Dendritic cell treated with granulocyte-macrophage colony-stimulating factor and Interleukin-4, amounts not matched to agents 40 ng/mL and 50 ng/mL, for 4 days (primary cell): ENCODE measurements at regions not wholly inside any gene's neighbourhood (a gene's known extent, or its start where the extent isn't known, plus 50 kb on each side); places are given as distances from the start of the nearest gene placed in this dataset.
"Not testable (repeated sequence)": the region's sequence is repeated elsewhere in the genome, so short reads cannot be mapped to it uniquely, and the experiment has no call there.

ENCODE experiments used
- H3K27ac Mint-ChIP-seq: one replicate; pipeline ENCODE4 v1.8.0; 2022; ENCODE audit warnings: mild to moderate bottlenecking, mixed read lengths
- H3K27me3 Mint-ChIP-seq: one replicate; pipeline ENCODE4 v1.8.0; 2022; ENCODE audit warnings: mild to moderate bottlenecking, mixed read lengths
- H3K36me3 Mint-ChIP-seq: one replicate; pipeline ENCODE4 v1.8.0; 2022; ENCODE audit warnings: low read depth, mixed read lengths
- H3K4me1 Mint-ChIP-seq: one replicate; pipeline ENCODE4 v1.8.0; 2022; ENCODE audit warnings: low read depth, mixed read lengths
- H3K4me3 Mint-ChIP-seq: one replicate; pipeline ENCODE4 v1.8.0; 2022; ENCODE audit warnings: mild to moderate bottlenecking, moderate library complexity, mixed read lengths
- H3K9me3 Mint-ChIP-seq: one replicate; pipeline ENCODE4 v1.8.0; 2022; ENCODE audit warnings: mixed read lengths
- intact Hi-C: fragments of 100-400 bp; cut with micrococcal nuclease; formaldehyde crosslinking; loops from one replicate; pipeline ENCODE4 v1.15.0; 2022

- H3K27me3 Mint-ChIP-seq, H3K4me1 Mint-ChIP-seq, H3K27ac Mint-ChIP-seq, intact Hi-C loops, H3K36me3 Mint-ChIP-seq, H3K4me3 Mint-ChIP-seq: not testable (repeated sequence)
- H3K9me3 Mint-ChIP-seq: peaks cover 15% of the 10 kb centered on the region
These were observed 775.8 kb upstream of the TPTE start for GRCh38 chr21:9745457-9746108.

- H3K27ac Mint-ChIP-seq, H3K9me3 Mint-ChIP-seq, H3K27me3 Mint-ChIP-seq, H3K4me3 Mint-ChIP-seq, H3K36me3 Mint-ChIP-seq, H3K4me1 Mint-ChIP-seq, intact Hi-C loops: not testable (repeated sequence)
These were observed 775.1 kb upstream of the TPTE start for GRCh38 chr21:9746311-9746710.

- H3K36me3 Mint-ChIP-seq, H3K4me1 Mint-ChIP-seq, H3K27me3 Mint-ChIP-seq, H3K27ac Mint-ChIP-seq, H3K4me3 Mint-ChIP-seq, H3K9me3 Mint-ChIP-seq, intact Hi-C loops: not testable (repeated sequence)
These were observed 774.4 kb upstream of the TPTE start for GRCh38 chr21:9746831-9747606.

GRCh38 chr21:9747870-9748269 lies 773.5 kb upstream of the TPTE start:
- H3K4me1 Mint-ChIP-seq, H3K4me3 Mint-ChIP-seq, intact Hi-C loops, H3K9me3 Mint-ChIP-seq, H3K27ac Mint-ChIP-seq, H3K27me3 Mint-ChIP-seq, H3K36me3 Mint-ChIP-seq: not testable (repeated sequence)

GRCh38 chr21:9748451-9748850 lies 772.9 kb upstream of the TPTE start:
- H3K4me1 Mint-ChIP-seq, H3K36me3 Mint-ChIP-seq, intact Hi-C loops, H3K9me3 Mint-ChIP-seq, H3K27me3 Mint-ChIP-seq, H3K4me3 Mint-ChIP-seq, H3K27ac Mint-ChIP-seq: not testable (repeated sequence)

GRCh38 chr21:9749741-9750230 lies 771.6 kb upstream of the TPTE start:
- H3K4me1 Mint-ChIP-seq, H3K9me3 Mint-ChIP-seq, intact Hi-C loops, H3K4me3 Mint-ChIP-seq, H3K27ac Mint-ChIP-seq, H3K27me3 Mint-ChIP-seq, H3K36me3 Mint-ChIP-seq: not testable (repeated sequence)

- no peaks in the 10 kb centered on the region for H3K9me3 Mint-ChIP-seq
These were observed 770.9 kb upstream of the TPTE start for GRCh38 chr21:9750341-9751086.

GRCh38 chr21:9751087-9751585 lies 770.2 kb upstream of the TPTE start:
- H3K4me3 Mint-ChIP-seq, H3K9me3 Mint-ChIP-seq, H3K36me3 Mint-ChIP-seq, intact Hi-C loops, H3K27me3 Mint-ChIP-seq, H3K4me1 Mint-ChIP-seq, H3K27ac Mint-ChIP-seq: not testable (repeated sequence)

More at GRCh38 chr21:9750341-9751086, 770.9 kb upstream of the TPTE start:
- H3K27me3 Mint-ChIP-seq: no peaks in the 10 kb centered on the region
- no peaks in the 10 kb centered on the region for H3K4me1 Mint-ChIP-seq
- H3K27ac Mint-ChIP-seq: no peak overlapping the region
- H3K4me3 Mint-ChIP-seq: no peak overlapping the region
- intact Hi-C loops: no loop called here
- no peaks in the 10 kb centered on the region for H3K36me3 Mint-ChIP-seq

GRCh38 chr21:9752028-9752427 lies 769.4 kb upstream of the TPTE start:
- H3K27ac Mint-ChIP-seq, H3K27me3 Mint-ChIP-seq, intact Hi-C loops, H3K36me3 Mint-ChIP-seq, H3K4me1 Mint-ChIP-seq, H3K9me3 Mint-ChIP-seq, H3K4me3 Mint-ChIP-seq: not testable (repeated sequence)

- H3K27ac Mint-ChIP-seq, H3K27me3 Mint-ChIP-seq, H3K36me3 Mint-ChIP-seq, intact Hi-C loops, H3K4me3 Mint-ChIP-seq, H3K9me3 Mint-ChIP-seq, H3K4me1 Mint-ChIP-seq: not testable (repeated sequence)
These were observed 767.9 kb upstream of the TPTE start for GRCh38 chr21:9753441-9753840.

- Mint-ChIP-seq H3K27ac (no peak overlapping the region), H3K36me3 (no peaks in the 10 kb centered on the region), H3K9me3 (no peaks in the 10 kb centered on the region), H3K27me3 (no peaks in the 10 kb centered on the region), H3K4me1 (no peaks in the 10 kb centered on the region), H3K4me3 (no peak overlapping the region)
- intact Hi-C loops: no loop called here
These were observed 767.4 kb upstream of the TPTE start for GRCh38 chr21:9753943-9754342.

GRCh38 chr21:9754434-9754833 lies 766.9 kb upstream of the TPTE start:
- H3K4me3 Mint-ChIP-seq, H3K27ac Mint-ChIP-seq, intact Hi-C loops, H3K9me3 Mint-ChIP-seq, H3K4me1 Mint-ChIP-seq, H3K27me3 Mint-ChIP-seq, H3K36me3 Mint-ChIP-seq: not testable (repeated sequence)

- intact Hi-C loops: no loop called here
- no peaks in the 10 kb centered on the region for H3K27me3 Mint-ChIP-seq
- H3K9me3 Mint-ChIP-seq: no peaks in the 10 kb centered on the region
- no peak overlapping the region for H3K4me3 Mint-ChIP-seq
- no peak overlapping the region for H3K27ac Mint-ChIP-seq
- no peaks in the 10 kb centered on the region for H3K36me3 Mint-ChIP-seq
- H3K4me1 Mint-ChIP-seq: no peaks in the 10 kb centered on the region
These were observed 765.8 kb upstream of the TPTE start for GRCh38 chr21:9755611-9756010.

GRCh38 chr21:9756677-9757076 lies 764.7 kb upstream of the TPTE start:
- Mint-ChIP-seq H3K4me1 (no peaks in the 10 kb centered on the region), H3K9me3 (no peaks in the 10 kb centered on the region), H3K36me3 (no peaks in the 10 kb centered on the region), H3K27me3 (no peaks in the 10 kb centered on the region), H3K4me3 (no peak overlapping the region), H3K27ac (no peak overlapping the region)
- intact Hi-C loops: no loop called here
